ENCODE measurements at regions not wholly inside any gene's neighbourhood (a gene's known extent, or its start where the extent isn't known, plus 50 kb on each side); places are given as distances from the start of the nearest gene placed in this dataset.

DNA sequence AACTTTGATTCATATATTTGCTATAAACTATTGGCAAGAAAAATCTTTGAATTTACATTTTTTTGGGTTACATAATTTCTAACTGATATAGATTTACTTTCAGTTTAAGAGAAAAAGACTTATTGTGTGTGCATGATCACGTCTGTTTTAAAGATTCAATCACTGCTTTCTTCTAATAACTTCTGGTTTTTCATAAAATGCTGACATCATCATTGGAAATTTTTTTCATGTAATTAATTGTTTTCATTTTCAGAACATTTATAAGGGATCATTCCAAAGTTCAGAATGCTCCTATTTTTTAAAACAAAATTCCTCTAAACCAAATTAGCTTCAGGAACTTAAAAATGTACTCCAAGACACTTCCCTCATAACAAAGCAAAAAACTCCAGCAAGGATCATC lies 500.7 kb upstream of the GBE1 start:
- TF ChIP-seq CTCF (IDR thresholded peaks at IDR 0.05): no peak
- no peak for TF ChIP-seq POLR2A (IDR thresholded peaks at IDR 0.05)

Measured in testis (tissue), 2 donors.